ENCODE measurements at regions not wholly inside any gene's neighbourhood (a gene's known extent, or its start where the extent isn't known, plus 50 kb on each side); places are given as distances from the start of the nearest gene placed in this dataset.

DNA sequence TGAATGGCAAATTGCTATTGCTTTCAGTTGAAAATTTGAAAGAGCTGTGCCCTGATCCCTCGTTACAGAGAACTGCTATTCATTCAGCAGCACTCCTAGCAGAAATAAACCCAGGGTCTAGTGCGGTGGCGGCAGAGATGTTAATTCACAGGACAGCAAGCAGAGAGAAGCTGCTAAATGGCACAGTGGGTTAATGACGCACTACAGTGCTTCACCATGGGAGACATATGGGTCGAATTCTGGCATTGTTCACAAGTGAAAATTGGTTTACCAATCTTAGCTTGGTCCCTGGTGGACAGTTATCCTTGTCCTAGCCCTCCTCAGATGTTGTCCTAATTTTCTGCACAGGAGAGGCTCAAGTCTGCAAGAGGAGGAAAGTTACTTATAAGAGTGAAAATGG is 807.4 kb downstream of the TLE1 start:
- TF ChIP-seq, protein P1, sequence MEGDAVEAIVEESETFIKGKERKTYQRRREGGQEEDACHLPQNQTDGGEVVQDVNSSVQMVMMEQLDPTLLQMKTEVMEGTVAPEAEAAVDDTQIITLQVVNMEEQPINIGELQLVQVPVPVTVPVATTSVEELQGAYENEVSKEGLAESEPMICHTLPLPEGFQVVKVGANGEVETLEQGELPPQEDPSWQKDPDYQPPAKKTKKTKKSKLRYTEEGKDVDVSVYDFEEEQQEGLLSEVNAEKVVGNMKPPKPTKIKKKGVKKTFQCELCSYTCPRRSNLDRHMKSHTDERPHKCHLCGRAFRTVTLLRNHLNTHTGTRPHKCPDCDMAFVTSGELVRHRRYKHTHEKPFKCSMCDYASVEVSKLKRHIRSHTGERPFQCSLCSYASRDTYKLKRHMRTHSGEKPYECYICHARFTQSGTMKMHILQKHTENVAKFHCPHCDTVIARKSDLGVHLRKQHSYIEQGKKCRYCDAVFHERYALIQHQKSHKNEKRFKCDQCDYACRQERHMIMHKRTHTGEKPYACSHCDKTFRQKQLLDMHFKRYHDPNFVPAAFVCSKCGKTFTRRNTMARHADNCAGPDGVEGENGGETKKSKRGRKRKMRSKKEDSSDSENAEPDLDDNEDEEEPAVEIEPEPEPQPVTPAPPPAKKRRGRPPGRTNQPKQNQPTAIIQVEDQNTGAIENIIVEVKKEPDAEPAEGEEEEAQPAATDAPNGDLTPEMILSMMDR (conservative IDR thresholded peaks at IDR 0.05 in 1 of 2, IDR thresholded peaks at IDR 0.05 in 1 of 2; ENCODE audit: extremely low read depth in 1 of 2, insufficient read depth in 1 of 2, low read depth in 1 of 2, low read length in 2 of 2): no peak
- TF ChIP-seq EZH2 (IDR thresholded peaks at IDR 0.05; ENCODE audit: borderline replicate concordance, low read length): no peak

Measured in mammary epithelial cell (primary cell).